ENCODE measurements at regions not wholly inside any gene's neighbourhood (a gene's known extent, or its start where the extent isn't known, plus 50 kb on each side); places are given as distances from the start of the nearest gene placed in this dataset.

- DNase-seq: no peak
These were observed 215.5 kb upstream of the TMEM161B start for GRCh38 chr5:88483964-88484672.

GRCh38 chr5:88480801-88481499 lies 212.3 kb upstream of the TMEM161B start:
- no peak for DNase-seq

- no peak for DNase-seq
These were observed 211.6 kb upstream of the TMEM161B start for GRCh38 chr5:88480245-88480644.

- DNase-seq: no peak
These were observed 205.9 kb upstream of the TMEM161B start for GRCh38 chr5:88474574-88474973.

GRCh38 chr5:88470745-88471144 lies 202.1 kb upstream of the TMEM161B start:
- no peak for DNase-seq

GRCh38 chr5:88459971-88460370 lies 191.3 kb upstream of the TMEM161B start:
- DNase-seq: no peak

- no peak for DNase-seq
These were observed 184.2 kb upstream of the TMEM161B start for GRCh38 chr5:88452820-88453219.

- no peak for DNase-seq
These were observed 181.6 kb upstream of the TMEM161B start for GRCh38 chr5:88450239-88450638.

GRCh38 chr5:88438006-88438405 lies 169.4 kb upstream of the TMEM161B start:
- no peak for DNase-seq

- DNase-seq: no peak
These were observed 167.6 kb upstream of the TMEM161B start for GRCh38 chr5:88436290-88436689.

GRCh38 chr5:88428633-88429032 lies 160.0 kb upstream of the TMEM161B start:
- no peak for DNase-seq

GRCh38 chr5:88426441-88426840 lies 157.8 kb upstream of the TMEM161B start:
- DNase-seq: no peak

GRCh38 chr5:88425124-88425523 lies 156.5 kb upstream of the TMEM161B start:
- no peak for DNase-seq

GRCh38 chr5:88419931-88420330 lies 151.3 kb upstream of the TMEM161B start:
- DNase-seq: no peak

GRCh38 chr5:88407341-88407740 lies 138.7 kb upstream of the TMEM161B start:
- no peak for DNase-seq

- DNase-seq: no peak
These were observed 137.1 kb upstream of the TMEM161B start for GRCh38 chr5:88405783-88406182.

- DNase-seq: no peak
These were observed 135.8 kb upstream of the TMEM161B start for GRCh38 chr5:88404405-88404804.

GRCh38 chr5:88401686-88402085 lies 133.0 kb upstream of the TMEM161B start:
- no peak for DNase-seq

- no peak for DNase-seq
These were observed 132.6 kb upstream of the TMEM161B start for GRCh38 chr5:88401228-88401627.

GRCh38 chr5:88399561-88399960 lies 130.9 kb upstream of the TMEM161B start:
- DNase-seq: no peak

- no peak for DNase-seq
These were observed 129.7 kb upstream of the TMEM161B start for GRCh38 chr5:88398316-88398715.

- no peak for DNase-seq
These were observed 128.2 kb upstream of the TMEM161B start for GRCh38 chr5:88396751-88397281.

GRCh38 chr5:88396000-88396535 lies 127.4 kb upstream of the TMEM161B start:
- DNase-seq: no peak

- no peak for DNase-seq
These were observed 126.6 kb upstream of the TMEM161B start for GRCh38 chr5:88395264-88395663.
